H54 (cell line): ENCODE measurements at regions not wholly inside any gene's neighbourhood (a gene's known extent, or its start where the extent isn't known, plus 50 kb on each side); places are given as distances from the start of the nearest gene placed in this dataset.

Source experiments
- DNase-seq: peaks from one replicate; pipeline ENCODE4 v3.0.0; 2011; ENCODE audit warnings: low spot score, mixed read lengths; ENCODE audit not compliant: insufficient read length
- FAIRE-seq: peaks from 3 replicates; lab custom pipeline; 2011; peaks lifted over from hg19 to GRCh38; lab: Jason Lieb, UNC
- POLR2A ChIP-seq: IDR thresholded peaks from 2 replicates; pipeline ENCODE4 v1.6.1; 2011; ENCODE audit warnings: low read depth, mild to moderate bottlenecking, low read length

GRCh38 chr2:204293884-204294747 lies 251.2 kb upstream of the PARD3B start:
- no peak for FAIRE-seq
- DNase-seq = no peak
- TF ChIP-seq POLR2A = no peak

DNA sequence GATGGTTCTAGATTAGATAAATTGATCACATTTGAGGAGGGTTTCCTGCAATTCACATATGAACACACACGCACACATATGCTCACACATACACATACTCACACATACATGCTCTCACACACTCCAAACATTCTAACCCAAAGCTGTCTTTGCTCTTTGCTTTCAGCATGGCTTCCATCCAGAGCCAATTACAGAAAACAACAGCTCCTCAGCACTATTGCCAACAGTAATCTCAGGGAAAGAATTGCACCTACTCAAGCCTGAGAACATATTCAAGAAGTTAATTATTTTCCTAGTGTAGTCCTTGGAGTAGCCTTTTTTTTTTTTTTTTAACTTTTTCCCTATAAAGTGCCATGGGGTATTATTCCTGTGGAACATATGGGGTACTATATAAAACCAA lies 246.9 kb upstream of the PARD3B start:
- DNase-seq (no peak), FAIRE-seq (no peak)
- TF ChIP-seq POLR2A = no peak

- FAIRE-seq (no peak), DNase-seq (no peak)
- no peak for TF ChIP-seq POLR2A
Observed at GRCh38 chr2:204299766-204300165, 245.5 kb upstream of the PARD3B start.

- no peak for DNase-seq
- no peak for FAIRE-seq
- TF ChIP-seq POLR2A = no peak
Observed at GRCh38 chr2:204306667-204307066, 238.6 kb upstream of the PARD3B start.

- FAIRE-seq = no peak
- TF ChIP-seq POLR2A = no peak
- no peak for DNase-seq
Observed at GRCh38 chr2:204312105-204312504, 233.2 kb upstream of the PARD3B start.

DNA sequence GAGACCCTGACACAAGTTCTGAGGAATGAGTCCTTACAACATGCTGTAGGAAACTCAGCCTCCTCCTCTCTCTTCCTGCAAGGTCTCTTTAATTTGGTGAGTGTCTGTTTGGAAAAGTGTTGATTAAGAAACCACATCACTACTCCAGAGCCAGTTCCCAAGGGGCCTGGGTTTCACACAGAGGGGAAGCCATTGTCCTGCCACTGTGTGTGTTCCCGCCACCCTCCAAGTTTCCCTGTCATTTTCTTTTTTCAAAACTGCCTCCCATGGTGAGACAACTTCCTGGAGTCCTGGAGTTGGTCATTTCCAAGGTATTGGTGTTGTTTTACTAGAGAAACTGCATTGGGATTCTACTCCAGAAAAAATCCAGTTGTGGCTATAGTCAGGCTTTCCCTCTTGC lies 232.0 kb upstream of the PARD3B start:
- no peak for DNase-seq
- FAIRE-seq = no peak
- no peak for TF ChIP-seq POLR2A

- no peak for TF ChIP-seq POLR2A
- DNase-seq (no peak), FAIRE-seq (no peak)
Observed at GRCh38 chr2:204315236-204315662, 230.0 kb upstream of the PARD3B start.

- no peak for TF ChIP-seq POLR2A
- DNase-seq (no peak), FAIRE-seq (no peak)
Observed at GRCh38 chr2:204317640-204318039, 227.6 kb upstream of the PARD3B start.

DNA sequence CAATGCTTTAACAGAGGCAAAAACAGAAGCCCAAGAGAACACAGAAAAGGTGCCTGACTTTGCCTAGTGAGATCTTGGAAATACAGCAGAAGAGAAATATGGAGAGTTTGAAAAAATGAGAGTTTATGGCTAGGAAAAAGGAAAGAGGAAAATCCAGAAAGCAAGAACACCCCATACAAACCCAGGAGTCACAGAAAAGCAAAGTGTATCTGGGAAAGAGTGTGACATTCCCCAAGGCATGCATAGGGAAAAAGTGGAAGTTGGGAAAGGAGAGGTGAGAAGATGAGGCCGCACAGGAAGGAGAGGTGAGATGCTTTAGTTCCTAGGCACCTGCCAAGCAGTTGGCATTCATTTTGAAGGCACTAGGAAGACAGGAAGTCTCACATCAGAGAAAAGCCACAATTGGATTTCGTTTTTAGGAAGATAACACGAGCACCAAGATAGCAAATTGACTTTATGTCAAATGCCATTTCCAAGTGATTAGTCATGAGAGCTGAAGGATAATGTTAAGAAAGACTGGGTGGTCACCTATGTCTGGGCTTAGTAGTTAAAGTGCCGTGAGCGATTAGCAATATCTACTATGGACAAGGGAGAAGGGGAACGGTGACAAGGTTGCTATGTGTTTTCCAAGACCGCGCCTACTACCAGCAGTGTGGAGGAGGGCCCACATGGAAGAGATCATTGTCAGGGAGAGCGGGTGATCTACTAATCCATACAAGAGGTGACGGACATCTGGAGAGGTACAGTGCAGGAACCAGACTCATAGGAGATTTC lies 224.1 kb upstream of the PARD3B start:
- FAIRE-seq (no peak), DNase-seq (no peak)
- no peak for TF ChIP-seq POLR2A

GRCh38 chr2:204321910-204322751 lies 223.1 kb upstream of the PARD3B start:
- no peak for FAIRE-seq
- DNase-seq = no peak
- TF ChIP-seq POLR2A = no peak

GRCh38 chr2:204325468-204325867 lies 219.8 kb upstream of the PARD3B start:
- FAIRE-seq = peak; percentile 86

DNA sequence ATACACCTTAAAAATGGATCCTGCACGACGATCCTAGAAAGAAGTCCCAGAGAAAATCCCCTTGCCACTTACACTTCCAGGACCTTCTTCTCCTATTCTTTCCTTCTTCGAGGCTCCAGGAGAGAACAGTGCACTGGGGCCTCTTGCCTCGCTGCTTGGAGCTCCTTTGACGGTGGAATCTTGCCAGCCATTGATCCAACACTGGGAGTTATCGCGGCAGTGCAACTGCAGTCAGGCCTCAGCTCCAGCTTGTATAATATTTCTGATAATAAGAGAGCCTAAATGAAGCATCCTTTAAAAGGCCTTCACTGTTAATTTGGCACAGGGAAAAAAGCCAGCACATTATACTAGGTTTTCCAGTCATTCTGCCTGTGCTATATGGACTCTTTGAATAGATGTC lies 216.9 kb upstream of the PARD3B start:
- no peak for TF ChIP-seq POLR2A
- DNase-seq (no peak), FAIRE-seq (no peak)

More at GRCh38 chr2:204325468-204325867, 219.8 kb upstream of the PARD3B start:
- DNase-seq = peak; percentile 8
- TF ChIP-seq POLR2A = no peak

DNA sequence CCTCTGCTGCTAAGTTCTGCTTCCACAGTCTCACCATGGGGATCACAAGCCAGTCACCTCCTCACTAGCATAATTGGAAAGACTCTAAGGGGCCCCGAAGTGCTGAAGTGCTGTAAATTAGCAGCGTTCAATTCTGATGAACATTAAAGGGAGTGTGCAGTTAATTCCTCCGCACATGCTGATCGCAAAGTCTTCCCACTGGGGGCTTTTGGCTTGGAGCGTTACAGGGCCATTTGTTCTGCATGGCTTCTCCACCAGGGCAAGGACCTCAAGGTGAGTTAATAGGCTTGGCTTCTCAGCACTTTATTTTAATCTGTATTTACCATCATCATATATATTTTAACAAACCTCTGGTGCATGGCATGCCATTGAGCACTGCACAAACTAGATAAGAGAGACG lies 216.3 kb upstream of the PARD3B start:
- no peak for DNase-seq
- no peak for FAIRE-seq
- no peak for TF ChIP-seq POLR2A
